GM23248 (cell line): ENCODE measurements at regions not wholly inside any gene's neighbourhood (a gene's known extent, or its start where the extent isn't known, plus 50 kb on each side); places are given as distances from the start of the nearest gene placed in this dataset.
"Not testable (repeated sequence)": the region's sequence is repeated elsewhere in the genome, so short reads cannot be mapped to it uniquely, and the experiment has no call there.

Experiments used
- DNase-seq: peaks from one replicate; pipeline ENCODE4 v3.0.0-alpha.2; 2015
- H2AFZ ChIP-seq: fragments of 200-600 bp; sonication (generic); 2 replicates; pipeline ENCODE4 v1.6.1; 2016; ENCODE audit warnings: antibody characterized with exemption
- H3F3A ChIP-seq: fragments of 200-600 bp; sonication (generic); 2 replicates; pipeline ENCODE4 v1.6.1; 2016; ENCODE audit warnings: mild to moderate bottlenecking, antibody characterized with exemption, mixed run types; ENCODE audit not compliant: insufficient read depth
- H3K27ac ChIP-seq: fragments of 200-600 bp; sonication (generic); 2 replicates; pipeline ENCODE4 v1.5.1; 2016; ENCODE audit warnings: mild to moderate bottlenecking
- H3K27me3 ChIP-seq: fragments of 200-600 bp; sonication (generic); replicated peaks from 2 replicates; pipeline ENCODE4 v1.6.1; 2016; ENCODE audit warnings: mild to moderate bottlenecking; ENCODE audit not compliant: insufficient read depth
- H3K36me3 ChIP-seq: fragments of 200-600 bp; sonication (generic); 2 replicates; pipeline ENCODE4 v1.6.1; 2016; ENCODE audit warnings: low read depth, mild to moderate bottlenecking
- H3K4me1 ChIP-seq: fragments of 200-600 bp; sonication (generic); 2 replicates; pipeline ENCODE4 v1.6.1; 2016; ENCODE audit warnings: mild to moderate bottlenecking; ENCODE audit not compliant: insufficient read depth
- H3K4me2 ChIP-seq: fragments of 200-600 bp; sonication (generic); one replicate; pipeline ENCODE4 v1.6.1; 2016; ENCODE audit warnings: mild to moderate bottlenecking; ENCODE audit not compliant: unreplicated experiment
- H3K4me3 ChIP-seq: fragments of 200-600 bp; sonication (generic); 2 replicates; pipeline ENCODE4 v1.5.1; 2016; ENCODE audit warnings: mild to moderate bottlenecking
- H3K79me2 ChIP-seq: fragments of 200-600 bp; sonication (generic); 2 replicates; pipeline ENCODE4 v1.6.1; 2016; ENCODE audit warnings: mild to moderate bottlenecking; ENCODE audit not compliant: insufficient read depth
- H3K9ac ChIP-seq: fragments of 200-600 bp; sonication (generic); 2 replicates; pipeline ENCODE4 v1.6.1; 2016; ENCODE audit warnings: mild to moderate bottlenecking
- H3K9me2 ChIP-seq: fragments of 200-600 bp; sonication (generic); 2 replicates; pipeline ENCODE4 v1.6.1; 2016; ENCODE audit warnings: mixed run types, mild to moderate bottlenecking, moderate library complexity; ENCODE audit not compliant: insufficient read depth
- H3K9me3 ChIP-seq: fragments of 200-600 bp; sonication (generic); one replicate; pipeline ENCODE4 v1.6.1; 2017; ENCODE audit warnings: low read depth
- H4K20me1 ChIP-seq: fragments of 200-600 bp; sonication (generic); 2 replicates; pipeline ENCODE4 v1.6.0; 2016; ENCODE audit not compliant: insufficient read depth
- EZH2 ChIP-seq: fragments of 200-600 bp; sonication (generic); IDR thresholded peaks from 2 replicates; pipeline ENCODE4 v1.6.1; 2018; ENCODE audit warnings: antibody characterized with exemption, mild to moderate bottlenecking; ENCODE audit not compliant: insufficient read depth, poor library complexity, severe bottlenecking
- EZH2phosphoT487 ChIP-seq: fragments of 200-600 bp; sonication (generic); IDR thresholded peaks from 2 replicates; pipeline ENCODE4 v1.6.1; 2018; ENCODE audit warnings: antibody characterized with exemption, moderate library complexity, mild to moderate bottlenecking, low read depth; ENCODE audit not compliant: insufficient read depth
- WGBS, 2 experiments: methylation state at CpG; one replicate each; pipeline ENCODE4 v1.1.6; 2015 to 2017; ENCODE audit warnings: low lambda C conversion rate in 2 of 2, low coverage in 1 of 2; ENCODE audit errors: missing lambda C conversion rate in 2 of 2; 5-methylcytosine and 5-hydroxymethylcytosine counted together
- in situ Hi-C: fragments of 300-500 bp; cut with MboI; formaldehyde crosslinking; loops from 2 replicates; pipeline ENCODE4 v1.15.0; 2020

DNA sequence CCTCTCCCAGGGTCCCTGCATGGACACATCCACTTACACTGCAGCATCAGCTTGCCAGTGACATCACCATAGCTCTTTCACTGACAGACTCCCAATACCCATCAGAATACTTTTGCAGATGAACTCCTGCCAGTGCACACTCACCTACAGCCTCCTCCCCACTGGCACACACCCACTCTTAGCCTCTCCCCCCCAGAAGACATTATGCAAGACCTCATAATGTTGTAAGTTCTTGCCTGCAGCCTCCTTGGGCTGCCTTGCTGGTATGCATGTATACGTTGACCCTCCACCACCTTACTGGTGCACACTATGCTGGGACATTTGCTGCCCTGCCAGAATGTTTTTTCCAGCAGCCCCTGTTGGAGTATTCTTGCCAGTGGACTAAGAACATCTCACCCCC lies 324.2 kb downstream of the AEBP2 start:
- in situ Hi-C loops = loop anchor here (25.0 kb wide), 1 partner anchor 849 kb away; no protein-coding TSS in a partner anchor
- 96 to 100% methylated on average over 1 of the region's 1 CpG for WGBS, 2 experiments

GRCh38 chr12:19764408-19764807 lies 325.1 kb downstream of the AEBP2 start:
- in situ Hi-C loops = loop anchor here (25.0 kb wide), 1 partner anchor 848 kb away; no protein-coding TSS in a partner anchor

More for the DNA sequence above, 324.2 kb downstream of the AEBP2 start:
- no peaks in the 10 kb centered on the region for H3K27me3 ChIP-seq
- H3K36me3 ChIP-seq = no peaks in the 10 kb centered on the region
- H3K4me1 ChIP-seq = peaks cover 19% of the 10 kb centered on the region
- H3K4me3 ChIP-seq = no peak overlapping the region
- no peak for DNase-seq
- H3K9ac ChIP-seq = no peak overlapping the region
- no peaks in the 10 kb centered on the region; the same call in 1 of the 2 replicates for H3F3A ChIP-seq
- no peak overlapping the region for H3K4me2 ChIP-seq
- no peak overlapping the region for H3K27ac ChIP-seq
- no peaks in the 10 kb centered on the region for H3K79me2 ChIP-seq
- no peaks in the 10 kb centered on the region for H4K20me1 ChIP-seq
- H2AFZ ChIP-seq = no peak overlapping the region
- H3K9me2 ChIP-seq = no peaks in the 10 kb centered on the region
- TF ChIP-seq EZH2 = no peak
- no peak for TF ChIP-seq EZH2phosphoT487
- no peaks in the 10 kb centered on the region for H3K9me3 ChIP-seq

GRCh38 chr12:19771858-19772257 lies 332.6 kb downstream of the AEBP2 start:
- peak overlapping the region; percentile 16 for H3K4me2 ChIP-seq
- WGBS, 2 experiments = 3% methylated on average over 2 of the region's 2 CpGs
- H3K9me3 ChIP-seq = no peaks in the 10 kb centered on the region
- in situ Hi-C loops = loop anchor here (25.0 kb wide), 1 partner anchor 840 kb away; no protein-coding TSS in a partner anchor
- H2AFZ ChIP-seq = no peak overlapping the region
- peaks cover 17% of the 10 kb centered on the region for H3K4me1 ChIP-seq
- H3K4me3 ChIP-seq = no peak overlapping the region
- no peaks in the 10 kb centered on the region for H3K27me3 ChIP-seq
- peak; percentile 69 for DNase-seq
- TF ChIP-seq EZH2 (no peak), EZH2phosphoT487 (no peak)
- no peaks in the 10 kb centered on the region for H3K9me2 ChIP-seq
- peaks cover 17% of the 10 kb centered on the region for H3F3A ChIP-seq
- no peaks in the 10 kb centered on the region for H3K36me3 ChIP-seq
- H3K9ac ChIP-seq = no peak overlapping the region
- H3K79me2 ChIP-seq = no peaks in the 10 kb centered on the region
- peak overlapping the region; percentile 24; the same call in 1 of the 2 replicates for H3K27ac ChIP-seq
- no peaks in the 10 kb centered on the region for H4K20me1 ChIP-seq

More at GRCh38 chr12:19764408-19764807, 325.1 kb downstream of the AEBP2 start:
- Histone ChIP-seq H3K9ac (no peak overlapping the region), H4K20me1 (no peaks in the 10 kb centered on the region), H3K4me2 (no peak overlapping the region), H3K9me2 (no peaks in the 10 kb centered on the region), H3F3A (no peaks in the 10 kb centered on the region; the same call in 1 of the 2 replicates), H3K4me1 (peaks cover 11% of the 10 kb centered on the region), H3K4me3 (no peak overlapping the region), H3K36me3 (no peaks in the 10 kb centered on the region), H2AFZ (no peak overlapping the region), H3K27me3 (no peaks in the 10 kb centered on the region), H3K79me2 (no peaks in the 10 kb centered on the region), H3K27ac (no peak overlapping the region), H3K9me3 (no peaks in the 10 kb centered on the region)
- TF ChIP-seq EZH2 (no peak), EZH2phosphoT487 (no peak)
- peak; percentile 15 for DNase-seq
- 64 to 65% methylated on average over 3 of the region's 3 CpGs for WGBS, 2 experiments

- WGBS, 2 experiments = 83 to 89% methylated on average over 3 of the region's 3 CpGs
- in situ Hi-C loops = loop anchor here (25.0 kb wide), 1 partner anchor 840 kb away; no protein-coding TSS in a partner anchor
- no peak overlapping the region for H3K27ac ChIP-seq
These were observed 333.5 kb downstream of the AEBP2 start for GRCh38 chr12:19772776-19773175.

DNA sequence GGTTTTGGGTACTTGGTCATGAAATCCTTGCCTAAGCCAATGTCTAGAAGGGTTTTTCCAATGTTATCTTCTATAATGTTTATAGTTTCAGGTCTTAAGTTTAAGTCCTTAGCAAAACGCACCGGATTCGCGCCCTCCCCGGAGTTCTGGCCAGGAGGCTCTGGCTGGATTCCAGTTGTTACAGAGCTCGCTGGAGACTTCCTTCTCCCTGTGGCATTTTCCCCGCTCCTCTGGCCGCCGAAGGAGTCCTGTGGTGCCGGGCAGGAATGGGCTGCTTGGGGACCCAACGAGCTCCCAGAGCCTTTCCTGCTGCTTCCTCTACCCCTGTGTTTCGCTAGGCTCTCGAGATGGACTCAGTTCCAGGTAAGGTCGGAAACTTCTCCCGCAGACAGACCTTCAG lies 335.9 kb downstream of the AEBP2 start:
- in situ Hi-C loops = no loop called here
- H3K79me2 ChIP-seq = no peaks in the 10 kb centered on the region
- DNase-seq = no peak
- H2AFZ ChIP-seq = no peak overlapping the region
- H3K27ac ChIP-seq = no peak overlapping the region
- H3K9me3 ChIP-seq = no peaks in the 10 kb centered on the region
- peaks cover 26% of the 10 kb centered on the region for H3F3A ChIP-seq
- TF ChIP-seq EZH2 (no peak), EZH2phosphoT487 (no peak)
- H3K4me2 ChIP-seq = no peak overlapping the region
- H3K36me3 ChIP-seq = no peaks in the 10 kb centered on the region
- WGBS, 2 experiments = 89 to 98% methylated on average over 14 to 15 of the region's 15 CpGs
- no peaks in the 10 kb centered on the region for H3K9me2 ChIP-seq
- no peak overlapping the region for H3K9ac ChIP-seq
- H3K4me3 ChIP-seq = no peak overlapping the region
- H3K4me1 ChIP-seq = peaks cover 27% of the 10 kb centered on the region
- no peaks in the 10 kb centered on the region for H4K20me1 ChIP-seq
- H3K27me3 ChIP-seq = no peaks in the 10 kb centered on the region

More at GRCh38 chr12:19772776-19773175, 333.5 kb downstream of the AEBP2 start:
- H4K20me1 ChIP-seq = no peaks in the 10 kb centered on the region
- no peak overlapping the region for H3K9ac ChIP-seq
- no peak for DNase-seq
- H3K4me2 ChIP-seq = no peak overlapping the region
- TF ChIP-seq EZH2 (no peak), EZH2phosphoT487 (no peak)
- no peaks in the 10 kb centered on the region for H3K9me3 ChIP-seq
- H3K27me3 ChIP-seq = no peaks in the 10 kb centered on the region
- peaks cover 17% of the 10 kb centered on the region for H3F3A ChIP-seq
- no peaks in the 10 kb centered on the region for H3K79me2 ChIP-seq
- no peak overlapping the region for H2AFZ ChIP-seq
- peaks cover 17% of the 10 kb centered on the region for H3K4me1 ChIP-seq
- no peaks in the 10 kb centered on the region for H3K36me3 ChIP-seq
- H3K4me3 ChIP-seq = no peak overlapping the region
- no peaks in the 10 kb centered on the region for H3K9me2 ChIP-seq

- H3K27ac ChIP-seq, H3K36me3 ChIP-seq, H3K4me2 ChIP-seq, H4K20me1 ChIP-seq, H3K4me3 ChIP-seq, H3K9me2 ChIP-seq, H3K9me3 ChIP-seq, H3K9ac ChIP-seq, H3K79me2 ChIP-seq, in situ Hi-C loops, H3K27me3 ChIP-seq, H2AFZ ChIP-seq, DNase-seq: not testable (repeated sequence)
- 90 to 93% methylated on average over 14 to 19 of the region's 19 CpGs for WGBS, 2 experiments
- peaks cover 27% of the 10 kb centered on the region for H3K4me1 ChIP-seq
- peaks cover 26% of the 10 kb centered on the region for H3F3A ChIP-seq
These were observed 336.7 kb downstream of the AEBP2 start for GRCh38 chr12:19775976-19776375.
